ENCODE measurements at regions not wholly inside any gene's neighbourhood (a gene's known extent, or its start where the extent isn't known, plus 50 kb on each side); places are given as distances from the start of the nearest gene placed in this dataset.

DNA sequence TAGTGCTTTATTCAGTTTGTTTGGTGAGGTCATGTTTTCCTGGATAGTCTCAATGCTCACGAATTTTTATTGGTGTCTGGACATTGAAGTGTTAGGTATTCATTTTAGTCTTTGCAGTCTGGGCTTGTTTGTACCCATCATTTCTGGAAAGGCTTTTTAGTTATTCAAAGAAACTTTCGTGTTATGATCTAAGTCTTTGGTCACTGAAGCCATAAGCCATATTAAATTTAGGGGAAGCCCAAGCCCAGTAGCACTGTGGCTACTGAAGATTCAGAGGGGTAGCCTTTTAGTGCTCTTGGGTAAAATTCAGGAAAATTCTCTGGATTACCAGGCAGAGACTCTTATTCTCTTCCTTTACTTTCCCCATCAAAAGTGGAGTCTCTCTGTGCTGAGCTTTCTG lies 56.2 kb upstream of the PEX5L start:
- DNase-seq = no peak

DNA sequence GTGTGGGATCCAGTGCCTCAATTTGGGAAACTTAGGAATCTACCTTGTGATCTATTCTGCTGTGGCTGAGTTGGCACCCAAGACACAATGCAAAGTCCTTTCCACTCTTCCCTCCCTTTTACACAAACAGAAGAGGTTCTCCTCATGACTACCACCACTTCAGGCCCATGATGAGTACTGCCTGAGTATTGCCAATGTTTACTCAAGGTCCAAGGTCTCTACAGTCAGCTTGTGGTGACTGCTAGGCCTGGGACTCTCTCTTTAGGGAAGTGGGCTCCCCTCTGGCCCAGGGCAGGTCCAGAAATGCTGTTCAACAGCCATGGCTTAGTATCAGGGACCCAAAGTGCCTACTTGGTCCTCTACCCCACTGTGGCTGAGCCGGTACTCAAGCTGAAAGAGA lies 56.8 kb upstream of the PEX5L start:
- DNase-seq = no peak

DNA sequence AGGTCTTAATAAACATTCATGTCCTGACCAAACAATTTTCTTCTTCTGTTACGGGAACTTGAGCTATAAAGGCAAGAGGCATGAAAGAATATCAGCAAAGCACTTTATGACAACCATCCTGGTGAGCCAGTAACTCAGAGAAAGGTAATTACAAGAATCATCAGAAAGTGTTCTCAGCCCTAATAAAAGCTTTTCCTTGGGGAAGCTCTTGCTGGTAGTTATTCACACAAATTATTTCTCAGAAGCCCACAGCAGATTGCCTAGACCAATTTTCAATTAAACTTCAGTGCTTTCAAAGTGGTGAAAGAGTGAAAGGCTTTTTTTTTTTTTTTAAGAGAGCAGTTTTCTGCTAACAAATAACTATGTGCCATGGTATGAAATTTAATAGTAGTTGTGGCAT lies 60.9 kb upstream of the PEX5L start:
- no peak for DNase-seq

DNA sequence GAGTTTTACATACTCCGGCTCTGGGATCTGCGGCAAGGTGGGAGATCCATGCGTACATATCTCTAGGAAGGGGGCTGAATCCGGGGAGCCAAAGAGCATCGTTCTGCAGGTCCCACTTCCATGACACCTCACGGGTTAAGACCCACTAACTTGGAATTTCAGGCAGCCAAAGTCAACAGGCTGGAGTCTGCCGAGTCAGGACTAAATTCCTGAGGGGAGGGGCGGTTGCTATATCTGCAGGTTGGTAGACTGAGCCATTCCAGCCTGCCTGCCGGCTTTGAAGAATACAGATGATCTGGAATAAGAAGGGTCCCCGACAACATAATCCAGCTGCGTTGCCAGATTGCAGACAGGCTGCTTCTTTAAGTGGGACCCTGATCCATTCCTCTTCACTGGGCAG lies 65.4 kb upstream of the PEX5L start:
- DNase-seq = no peak

DNA sequence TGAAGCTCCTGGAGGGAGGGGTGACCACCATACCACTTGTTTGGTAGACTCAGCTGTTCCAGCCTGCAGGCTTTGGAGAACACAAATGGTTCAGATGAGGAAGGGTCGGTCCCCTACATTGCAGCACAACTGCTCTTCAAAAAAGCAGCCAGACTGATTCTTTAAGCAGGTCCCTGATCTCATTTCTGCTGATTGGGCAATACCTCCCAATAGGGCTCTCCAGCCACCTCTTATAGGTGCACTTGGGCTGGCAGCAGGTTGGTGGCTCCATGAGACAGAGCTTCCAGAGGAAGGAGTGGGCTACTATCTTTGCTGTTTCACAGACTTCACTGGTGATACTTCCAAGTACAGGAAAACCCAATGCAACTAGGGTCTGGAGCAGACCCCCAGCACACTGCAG lies 65.9 kb upstream of the PEX5L start:
- no peak for DNase-seq

DNA sequence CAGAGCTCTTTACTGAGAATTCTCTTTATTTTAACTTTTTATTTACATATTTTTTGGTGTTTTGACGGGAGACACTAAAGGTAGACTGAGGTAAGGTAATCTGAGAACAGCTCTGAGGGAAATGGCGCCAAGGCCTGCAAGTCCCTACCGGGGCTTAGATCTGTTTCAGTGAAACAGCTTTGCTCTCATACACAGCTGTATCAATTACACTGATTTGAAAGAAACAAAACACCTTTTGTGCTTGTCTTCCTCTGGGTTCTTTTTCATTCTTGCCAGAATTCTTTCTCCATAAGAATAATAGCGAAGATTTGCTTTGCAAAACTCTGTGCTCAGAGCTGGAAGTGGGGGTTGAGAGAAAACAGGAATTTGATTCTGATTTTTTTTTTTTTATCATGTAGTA lies 79.5 kb upstream of the PEX5L start:
- DNase-seq = no peak

DNA sequence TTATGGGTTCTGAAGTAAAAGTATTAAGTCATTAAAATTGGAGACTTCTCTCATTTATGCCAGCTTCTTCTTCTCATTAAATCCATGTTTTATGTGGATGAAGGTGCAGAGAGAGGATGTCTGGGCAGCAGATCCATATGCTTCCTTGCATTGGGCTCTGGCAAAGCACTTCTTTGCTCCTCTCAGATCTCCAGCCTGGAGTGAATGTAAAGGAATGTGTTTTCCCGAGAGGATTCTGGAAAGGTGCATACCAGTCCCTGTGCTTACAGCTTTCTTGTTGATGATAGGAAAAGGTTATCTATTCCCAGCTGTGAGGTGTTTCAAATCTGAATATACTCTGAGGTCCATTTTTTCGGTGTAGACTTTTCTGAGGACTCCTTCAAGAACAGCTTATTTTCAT lies 79.9 kb upstream of the PEX5L start:
- no peak for DNase-seq

DNA sequence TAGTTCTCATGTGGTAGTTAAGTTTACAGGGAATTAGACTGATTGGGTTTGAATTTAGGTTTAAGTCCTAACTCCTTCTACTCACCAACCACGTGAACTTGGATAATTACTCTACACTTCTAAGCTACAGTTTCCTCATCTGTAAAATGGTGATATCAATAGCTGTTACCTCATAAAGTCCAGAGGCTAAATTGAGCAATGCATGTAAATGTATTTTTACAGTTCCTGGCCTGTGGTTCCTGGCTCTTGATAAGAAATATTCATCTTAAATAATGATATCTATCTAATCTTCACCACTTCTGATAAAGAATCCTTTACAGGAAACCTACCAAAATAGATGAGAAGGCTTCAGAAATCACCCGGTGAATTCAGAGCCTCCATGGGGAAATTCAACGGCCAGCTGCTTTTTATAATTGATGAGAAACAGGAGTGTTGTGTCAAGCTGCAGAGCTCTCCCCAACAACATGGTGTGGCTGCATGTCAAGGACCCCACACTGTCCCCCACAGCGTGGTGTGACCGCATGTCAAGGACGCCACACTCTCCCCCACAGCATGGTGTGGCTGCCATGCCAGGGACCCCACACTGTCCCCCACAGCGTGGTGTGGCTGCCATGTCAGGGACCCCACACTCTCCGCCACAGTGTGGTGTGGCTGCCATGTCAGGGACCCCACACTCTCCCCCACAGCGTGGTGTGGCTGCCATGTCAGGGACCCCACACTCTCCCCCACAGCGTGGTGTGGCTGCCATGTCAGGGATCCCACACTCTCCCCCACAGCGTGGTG lies 80.8 kb upstream of the PEX5L start:
- DNase-seq = no peak

DNA sequence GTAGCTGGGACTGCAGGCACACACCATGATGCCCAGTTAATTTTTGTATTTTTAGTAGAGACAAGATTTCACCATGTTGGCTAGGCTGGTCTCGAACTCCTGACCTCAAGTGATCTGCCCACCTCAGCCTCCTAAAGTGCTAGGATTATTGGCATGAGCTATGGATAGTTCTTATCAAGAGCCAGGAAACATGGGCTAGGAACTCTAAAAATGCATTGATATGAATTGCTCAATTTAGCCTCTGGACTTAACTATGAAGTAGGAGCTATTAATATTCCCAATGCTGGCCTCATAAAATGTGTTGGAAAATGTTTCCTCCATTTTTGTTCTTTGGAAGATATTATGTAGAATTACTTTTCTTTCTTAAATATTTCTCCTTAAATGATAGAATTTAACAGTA lies 82.8 kb upstream of the PEX5L start:
- no peak for DNase-seq

DNA sequence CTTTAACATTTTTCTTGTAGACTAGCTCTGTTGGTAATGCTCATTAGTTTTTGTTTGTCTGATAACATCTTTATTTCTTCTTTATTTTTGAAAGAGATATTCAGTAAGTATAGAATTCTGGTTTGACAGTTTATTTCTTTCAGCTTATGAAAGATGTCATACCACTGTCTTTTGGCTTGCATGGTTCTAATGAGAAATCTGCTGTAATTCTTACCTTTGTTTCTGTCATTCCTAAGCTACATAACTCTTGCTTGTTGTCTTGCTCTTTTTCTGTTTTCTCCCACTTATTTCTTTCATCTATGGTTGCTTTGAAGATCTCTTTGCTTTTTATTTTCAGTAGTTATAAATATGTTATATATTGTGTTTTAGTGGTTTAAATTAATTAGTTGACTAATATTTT lies 87.2 kb upstream of the PEX5L start:
- no peak for DNase-seq

DNA sequence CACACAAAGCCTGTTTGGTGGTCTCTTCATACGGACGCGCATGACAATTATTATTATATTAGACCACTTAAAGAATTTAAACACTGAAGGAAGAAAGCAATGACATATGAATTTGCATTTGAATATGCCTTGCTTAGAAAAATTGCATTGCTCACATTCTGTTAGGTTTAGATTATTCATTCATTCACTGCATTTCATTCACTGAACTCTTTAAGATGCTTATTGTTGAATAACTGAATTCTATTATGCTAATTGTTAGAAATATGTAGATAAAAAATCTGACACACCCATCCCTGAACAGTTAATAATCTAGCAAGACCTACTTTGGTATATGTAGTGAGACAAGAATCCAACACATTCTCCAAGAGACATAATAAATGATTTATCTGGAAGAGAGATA lies 94.4 kb upstream of the PEX5L start:
- DNase-seq = no peak

DNA sequence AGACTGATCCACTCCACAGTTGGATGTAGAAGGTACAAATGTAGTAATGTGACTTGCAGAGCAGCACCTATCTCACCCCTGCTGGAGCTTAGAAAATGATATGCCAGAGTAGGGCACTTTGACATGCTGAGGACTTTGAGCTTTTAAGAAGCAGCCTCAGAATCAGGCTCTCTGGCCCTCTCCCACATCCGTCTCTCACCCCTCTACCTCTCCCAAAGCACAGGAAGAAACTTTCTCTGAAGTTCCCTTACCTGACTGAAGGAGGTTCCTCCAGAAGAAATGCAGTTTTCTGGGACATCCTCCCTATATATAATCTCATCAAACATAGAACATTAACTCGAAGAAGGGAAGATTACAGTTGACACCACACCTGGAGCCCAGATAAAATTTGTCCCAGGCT lies 98.4 kb upstream of the PEX5L start:
- DNase-seq = no peak

DNA sequence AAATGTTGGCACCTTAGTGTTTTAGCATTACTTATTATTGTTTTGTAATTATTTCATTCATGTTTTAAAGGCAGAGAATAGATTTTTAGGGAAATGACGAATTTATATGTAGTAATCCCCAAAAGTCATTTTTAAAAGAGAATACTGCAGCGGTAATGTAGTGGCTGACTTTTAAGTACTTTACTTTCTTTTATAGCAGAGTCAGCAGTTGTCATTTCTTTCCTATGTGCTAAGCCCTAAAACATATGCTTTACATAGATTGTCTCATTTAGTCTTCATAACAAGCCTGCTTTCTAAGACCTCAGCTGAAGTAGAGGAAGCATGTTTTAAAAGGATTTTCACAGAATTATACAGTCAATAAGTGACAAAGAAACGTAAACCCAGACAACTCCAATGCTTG lies 102.1 kb upstream of the PEX5L start:
- no peak for DNase-seq

DNA sequence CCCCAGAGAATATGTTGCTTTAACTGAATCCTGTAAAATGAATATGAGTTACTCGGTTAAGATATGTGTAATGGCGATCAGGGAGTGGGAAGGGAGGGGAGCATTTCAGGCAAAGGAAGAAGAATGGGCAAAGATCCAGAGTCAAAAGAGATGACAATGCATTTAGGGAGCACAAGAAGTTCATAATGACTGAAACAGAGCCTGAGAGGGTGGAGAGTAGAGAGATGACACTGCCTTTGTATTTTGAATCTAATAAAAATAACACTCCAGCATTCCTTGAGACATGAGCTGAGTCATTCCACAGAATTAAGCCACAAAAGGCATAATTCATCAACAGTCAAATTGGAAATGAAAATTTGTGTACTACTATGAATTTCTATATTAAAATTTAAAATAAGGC lies 105.3 kb upstream of the PEX5L start:
- DNase-seq = no peak

DNA sequence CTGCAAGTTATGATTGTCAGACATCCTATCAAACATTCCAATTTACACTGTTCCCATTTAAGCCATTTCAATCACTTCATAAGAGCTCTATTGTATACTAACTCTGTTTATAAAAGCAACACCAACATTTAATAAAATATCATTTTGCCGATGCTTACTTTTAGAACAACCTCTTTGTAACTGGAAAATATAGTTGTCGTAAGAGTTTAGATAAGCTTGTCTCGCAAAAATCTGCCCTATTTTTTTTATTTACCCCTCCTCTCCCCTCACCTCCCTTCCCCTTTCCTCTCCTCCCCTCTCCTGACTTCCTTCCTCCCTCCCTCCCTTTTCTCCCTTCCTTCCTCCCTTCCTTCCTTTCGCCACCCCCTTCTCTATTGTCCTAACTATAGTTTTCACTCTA lies 105.7 kb upstream of the PEX5L start:
- no peak for DNase-seq

DNA sequence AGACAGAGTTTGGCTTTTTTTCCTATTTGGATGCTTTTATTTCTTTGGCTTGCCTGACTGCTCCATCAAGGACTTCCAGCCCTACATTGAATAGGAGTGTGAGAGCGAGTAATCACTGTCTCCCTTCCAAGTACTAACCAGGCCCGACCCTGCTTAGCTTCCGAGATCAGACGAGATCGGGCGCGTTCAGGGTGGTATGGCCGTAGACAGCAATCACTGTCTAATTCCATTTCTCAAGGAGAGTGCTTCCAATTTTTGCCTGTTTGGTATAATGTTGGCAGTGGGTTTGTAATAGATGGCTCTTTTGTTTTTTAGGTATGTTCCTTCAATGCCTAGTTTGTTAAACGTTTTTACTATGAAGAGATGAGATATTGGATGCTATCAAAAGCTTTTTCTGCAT lies 125.0 kb upstream of the PEX5L start:
- no peak for DNase-seq

DNA sequence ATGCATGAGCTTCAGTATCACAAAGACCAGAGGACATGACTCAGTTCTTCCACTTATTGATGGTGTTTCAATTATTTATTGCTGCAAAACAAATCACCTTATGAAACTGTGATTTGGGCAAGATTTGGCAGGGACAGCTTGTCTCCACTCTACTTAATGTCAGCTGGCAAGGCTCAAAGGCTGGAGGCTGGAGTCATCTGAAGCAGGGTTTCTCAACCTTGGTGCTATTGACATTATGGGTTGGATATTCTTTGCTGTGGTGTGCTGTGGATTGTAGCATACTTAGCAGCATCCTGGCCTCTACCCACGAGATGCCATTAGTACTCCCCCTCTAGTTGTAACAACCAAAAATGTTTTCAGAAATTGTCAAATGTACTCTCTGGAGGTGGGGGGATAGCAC lies 138.8 kb upstream of the PEX5L start:
- no peak for DNase-seq

DNA sequence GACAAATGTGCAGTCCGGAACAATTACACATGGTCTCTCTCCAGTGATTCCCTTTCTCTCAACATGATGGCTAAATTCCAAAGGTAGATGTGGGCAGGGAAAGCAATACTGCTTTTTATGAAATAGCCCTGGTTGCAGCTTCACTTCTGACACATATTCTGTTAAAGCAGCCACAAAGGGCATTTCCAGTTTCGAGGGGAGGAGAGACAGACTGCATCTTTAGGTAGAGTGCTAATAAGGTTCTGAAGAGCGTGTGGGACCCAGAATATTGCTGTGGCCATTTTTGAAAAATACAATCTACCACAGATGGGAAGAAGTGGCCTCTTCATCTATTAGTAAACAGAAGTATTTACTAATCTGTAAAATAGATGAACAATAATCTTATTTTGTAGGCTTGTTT lies 139.3 kb upstream of the PEX5L start:
- DNase-seq = no peak

DNA sequence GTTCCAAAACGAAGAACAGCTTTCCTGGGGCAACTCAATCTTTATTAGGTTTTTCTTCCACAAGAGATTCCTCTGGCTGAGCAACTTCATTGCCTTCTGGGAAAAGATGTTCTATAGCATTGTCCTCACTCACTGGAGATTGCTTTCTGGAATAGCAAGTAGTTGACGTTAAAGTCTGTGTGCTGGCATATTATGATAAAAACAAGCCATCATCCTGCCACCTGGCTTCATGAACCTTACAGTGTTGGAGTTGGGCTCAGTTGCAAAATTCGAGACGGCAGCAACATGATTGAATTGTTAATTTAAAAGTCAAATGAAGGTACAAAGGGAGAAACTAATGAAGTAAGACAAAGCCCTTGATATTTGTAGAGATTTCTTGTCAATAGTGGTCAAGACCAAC lies 140.5 kb upstream of the PEX5L start:
- no peak for DNase-seq

DNA sequence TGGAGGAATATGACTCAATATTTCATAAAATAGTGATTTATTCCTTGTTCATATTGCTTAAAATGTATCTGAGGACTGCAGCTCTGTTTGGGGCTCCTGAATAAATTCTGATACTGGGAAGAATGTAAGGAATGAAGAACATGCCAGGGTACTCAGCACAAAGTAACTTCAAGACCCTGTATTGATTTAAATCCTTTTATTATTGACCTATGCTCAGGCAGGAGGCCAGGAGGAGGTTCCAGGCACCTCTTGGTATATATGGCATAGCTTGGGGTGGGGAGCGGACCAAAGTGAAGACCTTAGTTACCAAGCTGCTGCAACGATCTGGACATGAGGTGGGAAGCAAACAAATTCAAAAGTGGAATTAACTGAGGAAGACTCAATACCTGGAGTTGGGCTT lies 142.8 kb upstream of the PEX5L start:
- no peak for DNase-seq

DNA sequence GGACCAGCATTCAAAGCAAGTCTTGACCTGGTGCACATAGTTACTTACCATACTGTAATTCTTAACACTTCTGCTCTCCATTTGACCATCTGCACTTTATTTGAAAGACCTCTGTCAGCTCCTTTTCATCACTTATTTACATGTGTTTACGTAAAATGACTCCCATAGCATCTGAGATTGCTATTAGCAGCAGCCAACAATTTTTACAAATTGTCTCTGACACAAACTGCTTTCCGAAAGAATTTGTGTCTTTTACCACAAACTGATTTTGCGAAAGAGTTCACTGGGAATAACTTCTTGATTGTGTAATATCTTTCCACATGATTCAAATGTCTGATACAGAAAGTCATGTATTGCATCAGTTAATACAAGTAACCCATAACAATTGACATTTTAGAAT lies 144.1 kb upstream of the PEX5L start:
- DNase-seq = no peak

DNA sequence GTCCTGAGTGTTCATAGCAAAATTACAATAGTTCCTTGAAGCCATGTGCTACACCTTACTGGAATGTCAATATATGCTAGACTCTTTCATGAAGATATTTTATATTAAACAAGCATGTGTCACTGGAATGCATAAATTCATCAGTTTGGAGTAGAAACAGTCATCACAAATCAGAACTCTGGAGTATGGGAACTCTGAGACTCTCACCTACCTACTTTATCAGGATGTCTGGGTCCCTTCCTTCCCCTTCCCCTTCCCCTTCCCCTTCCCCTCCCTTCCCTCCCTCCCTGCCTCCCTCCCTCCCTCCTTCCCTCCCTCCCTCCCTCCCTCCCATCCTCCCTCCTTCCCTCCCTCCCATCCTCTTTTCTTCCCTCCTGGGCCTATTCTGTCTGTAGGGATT lies 144.7 kb upstream of the PEX5L start:
- no peak for DNase-seq

DNA sequence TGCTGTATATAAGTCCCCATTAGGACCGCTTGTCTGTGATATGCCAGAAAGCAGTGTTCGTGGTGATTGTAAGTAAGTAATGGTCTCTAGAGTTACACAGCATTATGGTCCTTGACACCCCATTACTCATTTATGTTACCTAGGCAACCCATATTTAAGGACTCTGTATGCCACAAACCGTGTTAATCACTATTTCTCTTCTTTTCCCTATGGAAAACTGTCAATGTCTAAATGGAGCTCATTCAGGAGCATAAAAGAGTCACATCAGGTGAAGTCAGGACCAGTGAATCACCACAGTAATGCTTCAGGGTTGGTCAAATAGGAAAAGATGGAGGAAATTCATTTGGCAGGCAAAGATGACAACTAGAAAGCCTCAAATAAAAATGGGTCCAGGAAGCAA lies 146.6 kb upstream of the PEX5L start:
- DNase-seq = no peak

DNA sequence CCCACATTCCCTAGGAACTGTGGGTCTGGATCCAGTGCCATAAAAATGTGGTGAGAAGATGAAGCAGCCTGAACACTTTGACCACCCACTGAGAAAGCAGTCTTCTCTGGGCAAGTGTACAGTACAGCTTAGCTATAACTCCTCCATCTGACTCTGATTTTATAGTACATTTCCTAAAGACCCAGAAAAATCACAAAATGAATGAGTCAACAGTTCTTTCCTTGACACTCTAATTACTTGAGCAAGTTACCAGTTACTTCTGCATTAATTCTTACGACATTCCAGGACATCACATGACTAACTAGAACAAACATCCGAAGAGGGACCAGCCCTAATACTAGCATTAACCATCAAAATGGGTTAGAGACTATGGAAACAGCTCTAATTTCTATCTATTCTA lies 148.1 kb upstream of the PEX5L start:
- no peak for DNase-seq

DNA sequence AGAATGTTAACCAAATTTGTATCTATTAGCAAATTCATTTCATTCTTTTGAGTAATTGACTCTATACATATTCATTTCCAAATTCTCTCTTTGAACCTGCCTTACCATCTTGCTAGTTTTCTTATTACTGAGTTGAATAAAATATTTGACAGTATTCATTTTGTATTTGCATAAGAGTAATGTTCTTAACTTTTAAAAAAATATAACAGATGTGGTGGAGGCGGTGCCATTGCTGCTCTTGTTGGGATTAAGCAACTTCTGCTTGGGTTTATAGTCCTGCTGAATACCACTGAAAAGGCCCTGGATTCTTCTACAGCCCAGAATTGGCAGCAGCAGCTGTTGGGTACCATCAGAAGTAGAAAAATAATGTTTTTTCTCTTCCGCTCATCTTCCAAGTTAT lies 148.9 kb upstream of the PEX5L start:
- DNase-seq = no peak

Data from CD4-positive, alpha-beta T cell treated with Interleukin-12 subunit alpha and Interleukin-12 subunit beta, for 1 hour (primary cell).